HFFc6 (cell line): ENCODE measurements at regions not wholly inside any gene's neighbourhood (a gene's known extent, or its start where the extent isn't known, plus 50 kb on each side); places are given as distances from the start of the nearest gene placed in this dataset.

Experiments used
- DNase-seq: peaks from one replicate; pipeline ENCODE4 v3.0.0-alpha.2; 2018
- H3K27ac Mint-ChIP-seq: 2 replicates; pipeline ENCODE4 v1.8.0; 2020; ENCODE audit warnings: mild to moderate bottlenecking, mixed read lengths
- H3K27me3 Mint-ChIP-seq: 2 replicates; pipeline ENCODE4 v1.8.0; 2021; ENCODE audit warnings: mild to moderate bottlenecking, moderate library complexity, mixed read lengths; ENCODE audit not compliant: insufficient read depth
- H3K36me3 Mint-ChIP-seq: 2 replicates; pipeline ENCODE4 v1.8.0; 2021; ENCODE audit warnings: low read depth, mixed read lengths
- H3K4me1 Mint-ChIP-seq: 2 replicates; pipeline ENCODE4 v1.8.0; 2020; ENCODE audit warnings: low read depth, mixed read lengths
- H3K4me3 Mint-ChIP-seq: 2 replicates; pipeline ENCODE4 v1.8.0; 2020; ENCODE audit warnings: mild to moderate bottlenecking, moderate library complexity, mixed read lengths
- H3K9me3 Mint-ChIP-seq: 2 replicates; pipeline ENCODE4 v1.8.0; 2020; ENCODE audit warnings: mild to moderate bottlenecking, mixed read lengths
- CTCF ChIP-seq: fragments of 200-600 bp; sonication (generic); IDR thresholded peaks from 2 replicates; pipeline ENCODE4 v1.5.0; 2021; ENCODE audit warnings: antibody characterized with exemption, mild to moderate bottlenecking

GRCh38 chr10:32205670-32206069 lies 141.3 kb downstream of the EPC1 start:
- H3K36me3 Mint-ChIP-seq: peaks cover 8% of the 10 kb centered on the region
- peak; percentile 59 for DNase-seq
- H3K27ac Mint-ChIP-seq: no peak overlapping the region

GRCh38 chr10:32204606-32205005 lies 142.4 kb downstream of the EPC1 start:
- Mint-ChIP-seq H3K9me3 (peaks cover 7% of the 10 kb centered on the region; the same call in 1 of the 2 replicates), H3K27ac (no peak overlapping the region), H3K36me3 (peaks cover 8% of the 10 kb centered on the region), H3K4me1 (peaks cover 29% of the 10 kb centered on the region), H3K4me3 (no peak overlapping the region), H3K27me3 (no peaks in the 10 kb centered on the region; the same call in 1 of the 2 replicates)
- DNase-seq: no peak
- TF ChIP-seq CTCF: no peak

More at GRCh38 chr10:32205670-32206069, 141.3 kb downstream of the EPC1 start:
- no peak for TF ChIP-seq CTCF
- Mint-ChIP-seq H3K4me1 (peaks cover 29% of the 10 kb centered on the region), H3K27me3 (no peaks in the 10 kb centered on the region; the same call in 1 of the 2 replicates), H3K9me3 (peaks cover 7% of the 10 kb centered on the region; the same call in 1 of the 2 replicates), H3K4me3 (peak overlapping the region; percentile 18; the same call in 1 of the 2 replicates)

- Mint-ChIP-seq H3K27me3 (no peaks in the 10 kb centered on the region; the same call in 1 of the 2 replicates), H3K27ac (no peak overlapping the region), H3K36me3 (peaks cover 8% of the 10 kb centered on the region), H3K9me3 (peaks cover 7% of the 10 kb centered on the region; the same call in 1 of the 2 replicates), H3K4me3 (no peak overlapping the region), H3K4me1 (peaks cover 27% of the 10 kb centered on the region)
- TF ChIP-seq CTCF: no peak
- no peak for DNase-seq
These were observed 143.6 kb upstream of the KIF5B start for GRCh38 chr10:32199714-32200394.

GRCh38 chr10:32197423-32197822 lies 141.2 kb upstream of the KIF5B start:
- peak; percentile 31 for DNase-seq
- Mint-ChIP-seq H3K4me1 (peaks cover 24% of the 10 kb centered on the region), H3K36me3 (no peaks in the 10 kb centered on the region), H3K4me3 (peak overlapping the region; percentile 59), H3K27me3 (peaks cover 2% of the 10 kb centered on the region), H3K27ac (no peak overlapping the region), H3K9me3 (no peaks in the 10 kb centered on the region)
- no peak for TF ChIP-seq CTCF

GRCh38 chr10:32190890-32191491 lies 134.8 kb upstream of the KIF5B start:
- Mint-ChIP-seq H3K4me3 (no peak overlapping the region), H3K4me1 (peaks cover 11% of the 10 kb centered on the region), H3K27me3 (peaks cover 7% of the 10 kb centered on the region), H3K27ac (no peak overlapping the region), H3K36me3 (no peaks in the 10 kb centered on the region), H3K9me3 (no peaks in the 10 kb centered on the region)
- peak; percentile 40 for DNase-seq
- TF ChIP-seq CTCF: peak; percentile 91
